ENCODE measurements at regions not wholly inside any gene's neighbourhood (a gene's known extent, or its start where the extent isn't known, plus 50 kb on each side); places are given as distances from the start of the nearest gene placed in this dataset.
"Not testable (repeated sequence)": the region's sequence is repeated elsewhere in the genome, so short reads cannot be mapped to it uniquely, and the experiment has no call there.

DNA sequence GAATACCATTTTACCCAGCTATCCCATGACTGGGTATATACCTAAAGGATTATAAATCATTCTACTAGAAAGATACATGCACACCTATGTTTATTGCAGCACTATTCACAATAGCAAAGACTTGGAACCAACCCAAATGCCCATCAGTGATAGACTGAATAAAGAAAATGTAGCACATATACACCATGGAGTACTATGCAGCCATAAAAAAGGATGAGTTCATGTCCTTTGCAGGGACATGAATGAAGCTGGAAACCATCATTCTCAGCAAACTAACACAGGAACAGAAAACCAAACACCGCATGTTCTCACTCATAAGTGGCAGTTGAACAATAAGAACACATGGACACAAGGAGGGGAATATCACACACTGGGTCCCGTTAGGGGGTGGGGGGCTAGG, 191.9 kb upstream of the POU5F2 start:
- H3K79me2 ChIP-seq (ENCODE audit: control insufficient read depth, insufficient read depth, low read length, unreplicated experiment); H3K27ac ChIP-seq (ENCODE audit: low read depth, low read length); H3K27me3 ChIP-seq (ENCODE audit: insufficient read depth, low read length); H3K4me1 ChIP-seq (ENCODE audit: control insufficient read depth, insufficient read depth, low read length, unreplicated experiment); H3K36me3 ChIP-seq (ENCODE audit: insufficient read depth, low read length); H3K4me3 ChIP-seq (ENCODE audit: low read depth, low read length); H2AFZ ChIP-seq (ENCODE audit: low read length, unreplicated experiment): not testable (repeated sequence)

- Histone ChIP-seq H3K4me1 (ENCODE audit: control insufficient read depth, insufficient read depth, low read length, unreplicated experiment) (peaks cover 7% of the 10 kb centered on the region), H3K4me3 (ENCODE audit: low read depth, low read length) (no peak overlapping the region), H3K27me3 (ENCODE audit: insufficient read depth, low read length) (no peaks in the 10 kb centered on the region), H3K36me3 (ENCODE audit: insufficient read depth, low read length) (no peaks in the 10 kb centered on the region), H3K79me2 (ENCODE audit: control insufficient read depth, insufficient read depth, low read length, unreplicated experiment) (no peaks in the 10 kb centered on the region), H3K27ac (ENCODE audit: low read depth, low read length) (no peak overlapping the region), H2AFZ (ENCODE audit: low read length, unreplicated experiment) (no peak overlapping the region)
These were observed 188.7 kb upstream of the POU5F2 start for GRCh38 chr5:93930098-93930497.

- Histone ChIP-seq H3K27ac (ENCODE audit: low read depth, low read length) (no peak overlapping the region), H3K4me3 (ENCODE audit: low read depth, low read length) (no peak overlapping the region), H3K4me1 (ENCODE audit: control insufficient read depth, insufficient read depth, low read length, unreplicated experiment) (peaks cover 11% of the 10 kb centered on the region), H3K36me3 (ENCODE audit: insufficient read depth, low read length) (no peaks in the 10 kb centered on the region), H3K79me2 (ENCODE audit: control insufficient read depth, insufficient read depth, low read length, unreplicated experiment) (no peaks in the 10 kb centered on the region), H3K27me3 (ENCODE audit: insufficient read depth, low read length) (no peaks in the 10 kb centered on the region), H2AFZ (ENCODE audit: low read length, unreplicated experiment) (no peak overlapping the region)
These were observed 187.7 kb upstream of the POU5F2 start for GRCh38 chr5:93929131-93929530.

DNA sequence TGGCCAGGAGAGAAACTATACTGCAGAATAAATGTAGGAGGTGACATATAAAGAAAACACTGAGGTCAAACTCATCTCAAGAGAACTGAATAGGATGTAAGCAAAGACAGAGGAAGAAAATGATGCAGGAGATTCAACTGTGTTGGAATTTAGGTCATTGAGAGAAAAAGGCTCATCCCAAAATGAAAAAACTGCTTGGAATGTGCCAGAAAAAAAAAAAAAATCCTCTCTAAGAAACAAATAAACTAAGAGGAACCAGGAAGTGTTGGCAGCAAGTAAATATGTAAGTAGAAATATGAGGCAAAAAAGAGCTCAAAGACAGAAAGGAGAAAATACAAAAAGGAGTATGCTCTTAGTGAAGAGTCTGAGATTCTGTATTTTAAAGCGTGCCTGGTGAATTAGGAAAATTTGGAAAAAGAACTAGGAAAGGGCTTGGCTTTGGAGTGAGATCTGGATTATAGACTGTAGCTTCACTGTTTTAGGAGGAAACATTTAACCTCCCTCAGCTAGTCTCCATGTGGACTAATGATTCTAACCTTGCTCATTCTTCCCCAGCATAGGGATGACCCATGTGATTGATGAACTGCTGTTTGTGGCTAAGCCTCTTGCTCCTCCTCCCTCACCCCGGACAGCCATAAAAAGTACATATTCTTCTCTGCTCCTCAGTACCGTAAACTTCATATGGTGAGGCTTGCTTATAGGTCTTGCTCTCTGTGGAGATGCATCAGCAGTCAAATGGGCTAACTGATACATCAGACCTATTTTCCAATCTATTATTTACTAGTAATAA, 185.6 kb upstream of the POU5F2 start:
- no peak overlapping the region for H3K4me3 ChIP-seq (ENCODE audit: low read depth, low read length)
- H3K27me3 ChIP-seq (ENCODE audit: insufficient read depth, low read length) = no peaks in the 10 kb centered on the region
- H3K27ac ChIP-seq (ENCODE audit: low read depth, low read length) = no peak overlapping the region
- peaks cover 11% of the 10 kb centered on the region for H3K4me1 ChIP-seq (ENCODE audit: control insufficient read depth, insufficient read depth, low read length, unreplicated experiment)
- H3K36me3 ChIP-seq (ENCODE audit: insufficient read depth, low read length) = no peaks in the 10 kb centered on the region
- H2AFZ ChIP-seq (ENCODE audit: low read length, unreplicated experiment) = no peak overlapping the region
- no peaks in the 10 kb centered on the region for H3K79me2 ChIP-seq (ENCODE audit: control insufficient read depth, insufficient read depth, low read length, unreplicated experiment)

- Histone ChIP-seq H3K4me1 (ENCODE audit: control insufficient read depth, insufficient read depth, low read length, unreplicated experiment) (peaks cover 11% of the 10 kb centered on the region), H3K4me3 (ENCODE audit: low read depth, low read length) (no peak overlapping the region), H3K79me2 (ENCODE audit: control insufficient read depth, insufficient read depth, low read length, unreplicated experiment) (no peaks in the 10 kb centered on the region), H3K27ac (ENCODE audit: low read depth, low read length) (no peak overlapping the region), H3K36me3 (ENCODE audit: insufficient read depth, low read length) (no peaks in the 10 kb centered on the region), H3K27me3 (ENCODE audit: insufficient read depth, low read length) (no peaks in the 10 kb centered on the region), H2AFZ (ENCODE audit: low read length, unreplicated experiment) (no peak overlapping the region)
These were observed 183.9 kb upstream of the POU5F2 start for GRCh38 chr5:93925321-93925720.

DNA sequence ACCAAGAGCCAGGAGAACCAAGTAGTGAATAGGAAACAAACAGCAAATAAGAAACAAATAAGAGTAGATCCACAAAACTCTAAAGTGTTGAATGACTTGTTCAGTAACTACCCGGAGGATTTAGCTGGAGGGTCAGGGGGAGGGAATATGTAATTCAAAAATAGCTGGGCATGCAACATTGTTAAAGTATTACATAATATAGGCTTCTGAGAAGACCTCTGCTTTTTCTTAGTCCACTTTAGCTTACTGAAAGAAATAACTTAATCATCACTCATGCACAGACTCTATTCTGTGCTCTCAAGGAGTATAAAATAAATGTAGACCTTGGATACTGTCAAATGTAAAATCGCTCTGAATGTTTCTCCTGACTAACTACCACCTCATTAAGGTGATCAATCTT, 183.2 kb upstream of the POU5F2 start:
- Histone ChIP-seq H3K27me3 (ENCODE audit: insufficient read depth, low read length) (no peaks in the 10 kb centered on the region), H2AFZ (ENCODE audit: low read length, unreplicated experiment) (no peak overlapping the region), H3K36me3 (ENCODE audit: insufficient read depth, low read length) (no peaks in the 10 kb centered on the region), H3K79me2 (ENCODE audit: control insufficient read depth, insufficient read depth, low read length, unreplicated experiment) (no peaks in the 10 kb centered on the region), H3K4me1 (ENCODE audit: control insufficient read depth, insufficient read depth, low read length, unreplicated experiment) (peaks cover 11% of the 10 kb centered on the region), H3K27ac (ENCODE audit: low read depth, low read length) (no peak overlapping the region), H3K4me3 (ENCODE audit: low read depth, low read length) (no peak overlapping the region)

GRCh38 chr5:93922551-93922950, 181.2 kb upstream of the POU5F2 start:
- Histone ChIP-seq H3K36me3 (ENCODE audit: insufficient read depth, low read length) (no peaks in the 10 kb centered on the region), H3K27me3 (ENCODE audit: insufficient read depth, low read length) (no peaks in the 10 kb centered on the region), H3K4me1 (ENCODE audit: control insufficient read depth, insufficient read depth, low read length, unreplicated experiment) (peaks cover 11% of the 10 kb centered on the region), H3K79me2 (ENCODE audit: control insufficient read depth, insufficient read depth, low read length, unreplicated experiment) (no peaks in the 10 kb centered on the region), H3K4me3 (ENCODE audit: low read depth, low read length) (no peak overlapping the region), H3K27ac (ENCODE audit: low read depth, low read length) (no peak overlapping the region), H2AFZ (ENCODE audit: low read length, unreplicated experiment) (no peak overlapping the region)

DNA sequence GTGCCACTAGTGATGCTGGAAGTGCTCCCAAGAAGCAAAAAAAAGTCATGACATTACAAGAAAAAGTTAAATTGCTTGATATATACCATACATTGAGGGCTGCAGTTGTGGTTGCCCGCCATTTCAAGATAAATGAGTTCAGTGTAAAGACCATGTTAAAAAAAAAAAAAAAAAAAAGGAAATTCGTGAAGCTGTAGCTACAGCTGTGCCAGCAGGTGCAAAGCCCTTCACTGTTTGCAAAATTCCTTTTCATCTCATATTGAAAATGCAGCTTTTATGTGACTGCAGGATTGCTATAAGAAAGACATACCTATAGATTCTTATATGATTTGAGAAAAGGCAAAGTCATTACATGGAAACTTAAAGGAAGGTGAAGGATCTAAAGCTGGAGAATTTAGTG, 179.6 kb upstream of the POU5F2 start:
- Histone ChIP-seq H3K27ac (ENCODE audit: low read depth, low read length) (no peak overlapping the region), H3K4me1 (ENCODE audit: control insufficient read depth, insufficient read depth, low read length, unreplicated experiment) (peaks cover 11% of the 10 kb centered on the region), H2AFZ (ENCODE audit: low read length, unreplicated experiment) (no peak overlapping the region), H3K36me3 (ENCODE audit: insufficient read depth, low read length) (no peaks in the 10 kb centered on the region), H3K79me2 (ENCODE audit: control insufficient read depth, insufficient read depth, low read length, unreplicated experiment) (no peaks in the 10 kb centered on the region), H3K27me3 (ENCODE audit: insufficient read depth, low read length) (no peaks in the 10 kb centered on the region), H3K4me3 (ENCODE audit: low read depth, low read length) (no peak overlapping the region)

DNA sequence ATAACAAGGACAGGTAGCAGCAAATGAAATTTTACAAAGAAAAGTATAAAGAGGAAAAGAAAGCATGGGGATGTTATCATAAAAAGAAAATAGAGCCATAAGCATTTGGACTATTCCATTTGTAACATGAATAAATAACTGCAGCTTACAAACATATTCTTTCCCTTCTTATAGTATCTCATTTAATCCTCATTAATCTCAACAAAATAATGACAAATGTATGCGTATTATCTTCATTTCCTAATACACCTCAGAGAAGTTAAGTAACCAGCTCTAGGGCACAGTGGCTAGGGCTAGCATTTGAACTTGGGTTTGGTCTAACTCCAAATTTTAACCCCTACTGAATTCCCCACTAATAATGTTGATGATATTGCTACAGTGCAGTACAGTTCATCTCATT, 175.5 kb upstream of the POU5F2 start:
- H3K27ac ChIP-seq (ENCODE audit: low read depth, low read length) = no peak overlapping the region
- no peaks in the 10 kb centered on the region for H3K36me3 ChIP-seq (ENCODE audit: insufficient read depth, low read length)
- H3K4me3 ChIP-seq (ENCODE audit: low read depth, low read length) = no peak overlapping the region

GRCh38 chr5:93915142-93915553, 173.7 kb upstream of the POU5F2 start:
- Histone ChIP-seq H2AFZ (ENCODE audit: low read length, unreplicated experiment) (no peak overlapping the region), H3K4me1 (ENCODE audit: control insufficient read depth, insufficient read depth, low read length, unreplicated experiment) (no peaks in the 10 kb centered on the region), H3K27me3 (ENCODE audit: insufficient read depth, low read length) (no peaks in the 10 kb centered on the region), H3K79me2 (ENCODE audit: control insufficient read depth, insufficient read depth, low read length, unreplicated experiment) (no peaks in the 10 kb centered on the region), H3K4me3 (ENCODE audit: low read depth, low read length) (no peak overlapping the region), H3K36me3 (ENCODE audit: insufficient read depth, low read length) (no peaks in the 10 kb centered on the region), H3K27ac (ENCODE audit: low read depth, low read length) (no peak overlapping the region)

More for the DNA sequence above, 175.5 kb upstream of the POU5F2 start:
- Histone ChIP-seq H3K79me2 (ENCODE audit: control insufficient read depth, insufficient read depth, low read length, unreplicated experiment) (no peaks in the 10 kb centered on the region), H3K4me1 (ENCODE audit: control insufficient read depth, insufficient read depth, low read length, unreplicated experiment) (no peaks in the 10 kb centered on the region), H2AFZ (ENCODE audit: low read length, unreplicated experiment) (no peak overlapping the region), H3K27me3 (ENCODE audit: insufficient read depth, low read length) (no peaks in the 10 kb centered on the region)

- H3K79me2 ChIP-seq (ENCODE audit: control insufficient read depth, insufficient read depth, low read length, unreplicated experiment) = no peaks in the 10 kb centered on the region
- H3K36me3 ChIP-seq (ENCODE audit: insufficient read depth, low read length) = no peaks in the 10 kb centered on the region
- no peaks in the 10 kb centered on the region for H3K4me1 ChIP-seq (ENCODE audit: control insufficient read depth, insufficient read depth, low read length, unreplicated experiment)
- H2AFZ ChIP-seq (ENCODE audit: low read length, unreplicated experiment) = no peak overlapping the region
- H3K4me3 ChIP-seq (ENCODE audit: low read depth, low read length) = no peak overlapping the region
- H3K27ac ChIP-seq (ENCODE audit: low read depth, low read length) = no peak overlapping the region
- H3K27me3 ChIP-seq (ENCODE audit: insufficient read depth, low read length) = no peaks in the 10 kb centered on the region
These were observed 170.2 kb upstream of the POU5F2 start for GRCh38 chr5:93911609-93912008.
